ENCODE measurements at regions not wholly inside any gene's neighbourhood (a gene's known extent, or its start where the extent isn't known, plus 50 kb on each side); places are given as distances from the start of the nearest gene placed in this dataset.
A peak's percentile ranks its signal among the peaks of the same experiment; 100 is the strongest.

GRCh38 chr7:22549667-22550513 lies 49.9 kb upstream of the STEAP1B start (continued):
- TF ChIP-seq ATF2 (IDR thresholded peaks at IDR 0.05; ENCODE audit: low read length), result no peak
- TF ChIP-seq JUND (IDR thresholded peaks at IDR 0.05; ENCODE audit: low read length), result no peak
- no peak for TF ChIP-seq ZNF274 (IDR thresholded peaks at IDR 0.05; ENCODE audit: borderline replicate concordance, extremely low read depth, low read length)
- peak; percentile 55 for TF ChIP-seq KDM1A (IDR thresholded peaks at IDR 0.05; ENCODE audit: borderline replicate concordance, low read length)
- no peak for TF ChIP-seq MAFK (IDR thresholded peaks at IDR 0.05; ENCODE audit: low read depth, low read length)
